ENCODE measurements at regions not wholly inside any gene's neighbourhood (a gene's known extent, or its start where the extent isn't known, plus 50 kb on each side); places are given as distances from the start of the nearest gene placed in this dataset.

- Histone ChIP-seq H3K36me3 (replicated peaks) (no peaks in the 10 kb centered on the region), H3K27ac (no peak overlapping the region), H3K4me3 (ENCODE audit: low read depth, low read length) (no peak overlapping the region), H3K27me3 (replicated peaks) (no peaks in the 10 kb centered on the region)
- in situ Hi-C loops (cut with HindIII; ENCODE audit: low pct_ligation_motif_present, low sequenced_read_pairs) = no loop called here
- TF ChIP-seq, protein P1, sequence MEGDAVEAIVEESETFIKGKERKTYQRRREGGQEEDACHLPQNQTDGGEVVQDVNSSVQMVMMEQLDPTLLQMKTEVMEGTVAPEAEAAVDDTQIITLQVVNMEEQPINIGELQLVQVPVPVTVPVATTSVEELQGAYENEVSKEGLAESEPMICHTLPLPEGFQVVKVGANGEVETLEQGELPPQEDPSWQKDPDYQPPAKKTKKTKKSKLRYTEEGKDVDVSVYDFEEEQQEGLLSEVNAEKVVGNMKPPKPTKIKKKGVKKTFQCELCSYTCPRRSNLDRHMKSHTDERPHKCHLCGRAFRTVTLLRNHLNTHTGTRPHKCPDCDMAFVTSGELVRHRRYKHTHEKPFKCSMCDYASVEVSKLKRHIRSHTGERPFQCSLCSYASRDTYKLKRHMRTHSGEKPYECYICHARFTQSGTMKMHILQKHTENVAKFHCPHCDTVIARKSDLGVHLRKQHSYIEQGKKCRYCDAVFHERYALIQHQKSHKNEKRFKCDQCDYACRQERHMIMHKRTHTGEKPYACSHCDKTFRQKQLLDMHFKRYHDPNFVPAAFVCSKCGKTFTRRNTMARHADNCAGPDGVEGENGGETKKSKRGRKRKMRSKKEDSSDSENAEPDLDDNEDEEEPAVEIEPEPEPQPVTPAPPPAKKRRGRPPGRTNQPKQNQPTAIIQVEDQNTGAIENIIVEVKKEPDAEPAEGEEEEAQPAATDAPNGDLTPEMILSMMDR (IDR thresholded peaks at IDR 0.05; ENCODE audit: low read depth, low read length, missing control alignments) = no peak
- DNase-seq = no peak
Observed at GRCh38 chr1:37128091-37128490, 93.8 kb upstream of the GRIK3 start.

GRCh38 chr1:37130221-37130948 is 96.1 kb upstream of the GRIK3 start:
- no peak overlapping the region for H3K4me3 ChIP-seq (ENCODE audit: low read depth, low read length)
- no peaks in the 10 kb centered on the region for H3K36me3 ChIP-seq (replicated peaks)
- no peaks in the 10 kb centered on the region for H3K27me3 ChIP-seq (replicated peaks)
- no peak overlapping the region for H3K27ac ChIP-seq
- no peak for DNase-seq
- in situ Hi-C loops (cut with HindIII; ENCODE audit: low pct_ligation_motif_present, low sequenced_read_pairs) = no loop called here
- TF ChIP-seq, protein P1 (IDR thresholded peaks at IDR 0.05; ENCODE audit: low read depth, low read length, missing control alignments) = no peak

- in situ Hi-C loops (cut with HindIII; ENCODE audit: low pct_ligation_motif_present, low sequenced_read_pairs) = no loop called here
- no peak for DNase-seq
- H3K4me3 ChIP-seq (ENCODE audit: low read depth, low read length) = no peak overlapping the region
- H3K36me3 ChIP-seq (replicated peaks) = no peaks in the 10 kb centered on the region
- no peak overlapping the region for H3K27ac ChIP-seq
- TF ChIP-seq, protein P1 (IDR thresholded peaks at IDR 0.05; ENCODE audit: low read depth, low read length, missing control alignments) = no peak
- H3K27me3 ChIP-seq (replicated peaks) = no peaks in the 10 kb centered on the region
Observed at GRCh38 chr1:37131281-37131680, 97.0 kb upstream of the GRIK3 start.

- in situ Hi-C loops (cut with HindIII; ENCODE audit: low pct_ligation_motif_present, low sequenced_read_pairs) = no loop called here
- TF ChIP-seq, protein P1 (IDR thresholded peaks at IDR 0.05; ENCODE audit: low read depth, low read length, missing control alignments) = no peak
- Histone ChIP-seq H3K36me3 (replicated peaks) (no peaks in the 10 kb centered on the region), H3K4me3 (ENCODE audit: low read depth, low read length) (no peak overlapping the region), H3K27ac (no peak overlapping the region), H3K27me3 (replicated peaks) (no peaks in the 10 kb centered on the region)
- no peak for DNase-seq
Observed at GRCh38 chr1:37133276-37134145, 99.2 kb upstream of the GRIK3 start.

DNA sequence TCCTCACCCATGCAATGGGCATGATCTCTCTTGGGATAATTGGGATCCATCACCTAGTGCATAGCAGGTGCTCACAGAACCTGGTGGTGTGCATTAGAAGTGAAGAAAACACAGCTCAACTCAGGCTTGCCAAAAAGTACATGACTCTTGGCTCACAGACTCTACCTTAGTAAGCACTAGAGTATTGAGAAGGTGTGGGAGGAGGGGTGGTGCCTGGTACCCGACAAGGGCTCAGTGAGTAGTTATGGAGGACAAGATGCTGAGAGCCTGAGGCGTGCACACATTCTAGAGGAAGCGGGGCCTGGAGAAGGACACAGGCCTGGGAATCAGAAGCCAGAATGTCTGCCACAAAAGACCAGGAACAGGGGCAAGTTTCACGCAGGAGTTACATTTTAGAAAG is 100.3 kb upstream of the GRIK3 start:
- Histone ChIP-seq H3K27ac (no peak overlapping the region), H3K4me3 (ENCODE audit: low read depth, low read length) (no peak overlapping the region), H3K36me3 (replicated peaks) (no peaks in the 10 kb centered on the region), H3K27me3 (replicated peaks) (no peaks in the 10 kb centered on the region)
- DNase-seq = no peak
- TF ChIP-seq, protein P1 (IDR thresholded peaks at IDR 0.05; ENCODE audit: low read depth, low read length, missing control alignments) = no peak
- in situ Hi-C loops (cut with HindIII; ENCODE audit: low pct_ligation_motif_present, low sequenced_read_pairs) = no loop called here

Measured in brain microvascular endothelial cell (primary cell).